ENCODE measurements at regions not wholly inside any gene's neighbourhood (a gene's known extent, or its start where the extent isn't known, plus 50 kb on each side); places are given as distances from the start of the nearest gene placed in this dataset.
"Not testable (repeated sequence)": the region's sequence is repeated elsewhere in the genome, so short reads cannot be mapped to it uniquely, and the experiment has no call there.

DNA sequence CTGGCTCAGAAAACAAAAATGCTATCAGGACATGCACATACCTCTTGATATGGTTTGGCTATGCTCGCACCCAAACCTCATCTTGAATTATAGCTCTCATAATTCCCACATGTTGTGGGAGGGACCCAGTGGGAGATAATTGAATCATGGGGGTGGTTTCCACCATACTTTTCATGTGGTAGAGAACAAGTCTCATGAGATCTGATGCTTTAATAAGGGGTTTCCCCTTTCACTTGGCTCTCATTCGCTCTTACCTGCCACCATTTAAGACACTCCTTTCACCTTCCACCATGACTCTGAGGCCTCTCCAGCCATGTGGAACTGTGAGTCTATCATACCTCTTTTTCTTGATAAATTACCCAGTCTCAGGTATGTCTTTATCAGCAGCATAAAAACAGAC lies 958.6 kb downstream of the TRAM1L1 start:
- DNase-seq (ENCODE audit: low read depth in 2 of 2): no peak

DNA sequence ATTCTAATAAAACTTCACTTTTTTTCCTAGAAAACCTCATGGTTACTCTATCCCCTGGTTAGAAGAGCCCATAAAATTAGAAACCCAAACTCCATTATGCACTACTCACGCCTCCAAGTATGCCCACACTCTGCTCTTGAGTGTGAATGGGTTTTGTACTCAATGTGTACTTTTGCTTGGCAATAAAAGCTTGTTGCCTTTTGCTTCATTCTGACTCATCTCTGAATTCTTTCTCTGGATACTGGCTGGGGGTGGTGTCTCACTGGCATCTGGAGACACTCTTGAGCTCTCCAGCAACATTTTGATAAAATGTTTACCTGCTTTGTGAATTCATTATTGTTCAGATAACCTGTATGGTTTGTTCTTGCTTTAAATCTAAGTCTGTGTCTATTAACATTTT lies 963.3 kb downstream of the TRAM1L1 start:
- no peak for DNase-seq (ENCODE audit: low read depth in 2 of 2)

DNA sequence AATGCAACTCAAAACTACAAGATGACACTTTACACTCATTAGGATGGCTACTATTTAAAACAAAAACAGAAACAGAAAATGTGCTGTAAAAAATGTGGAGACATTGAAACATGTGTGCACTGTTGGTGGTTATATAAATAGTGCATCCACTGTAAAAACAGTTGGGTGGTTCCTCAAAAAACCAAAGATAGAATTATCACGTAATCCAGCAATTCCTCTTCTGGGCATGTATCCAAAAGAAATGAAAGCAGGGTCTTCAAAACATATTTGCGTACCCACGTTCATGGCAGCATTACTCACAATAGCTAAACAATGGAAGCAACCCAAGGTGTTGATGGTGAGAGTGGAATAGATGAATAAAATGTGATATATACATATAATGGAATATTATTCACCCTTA lies 967.2 kb downstream of the TRAM1L1 start:
- no peak for DNase-seq (ENCODE audit: low read depth in 2 of 2)

DNA sequence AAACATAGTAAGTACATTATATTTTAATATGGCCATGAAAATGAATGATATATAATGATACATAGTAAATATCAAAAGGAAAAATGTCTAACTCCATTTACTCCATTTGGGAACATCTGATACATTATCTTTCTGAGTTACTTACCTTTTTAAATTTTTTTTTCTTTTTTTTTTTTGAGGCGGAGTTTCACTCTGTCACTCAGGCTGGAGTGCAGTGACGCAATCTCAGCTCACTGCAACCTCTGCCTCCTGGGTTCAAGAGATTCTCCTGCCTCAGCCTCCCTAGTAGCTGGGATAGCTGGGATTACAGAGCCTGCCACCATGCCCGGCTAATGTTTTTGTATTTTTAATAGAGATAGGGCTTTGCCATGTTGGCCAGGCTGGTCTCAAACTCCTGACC lies 972.5 kb downstream of the TRAM1L1 start:
- DNase-seq (ENCODE audit: low read depth in 2 of 2): not testable (repeated sequence)

DNA sequence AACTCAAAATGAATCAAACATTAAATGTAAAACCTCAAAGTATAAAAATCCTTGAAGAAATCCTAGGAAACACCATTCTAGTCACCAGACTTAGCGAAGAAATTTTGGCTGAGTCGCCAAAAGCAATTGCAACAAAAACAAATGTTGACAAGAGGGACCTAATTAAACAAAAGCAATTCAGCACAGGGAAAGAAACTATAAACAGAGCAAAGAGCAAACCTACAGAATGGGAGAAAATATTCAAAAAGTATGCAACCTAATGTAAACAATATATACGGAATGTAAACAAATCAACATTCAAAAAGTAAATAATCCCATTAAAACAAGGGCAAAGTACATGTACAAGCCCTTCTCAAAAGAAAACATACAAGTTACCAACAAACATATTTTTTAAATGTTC lies 974.7 kb downstream of the TRAM1L1 start:
- no peak for DNase-seq (ENCODE audit: low read depth in 2 of 2)

DNA sequence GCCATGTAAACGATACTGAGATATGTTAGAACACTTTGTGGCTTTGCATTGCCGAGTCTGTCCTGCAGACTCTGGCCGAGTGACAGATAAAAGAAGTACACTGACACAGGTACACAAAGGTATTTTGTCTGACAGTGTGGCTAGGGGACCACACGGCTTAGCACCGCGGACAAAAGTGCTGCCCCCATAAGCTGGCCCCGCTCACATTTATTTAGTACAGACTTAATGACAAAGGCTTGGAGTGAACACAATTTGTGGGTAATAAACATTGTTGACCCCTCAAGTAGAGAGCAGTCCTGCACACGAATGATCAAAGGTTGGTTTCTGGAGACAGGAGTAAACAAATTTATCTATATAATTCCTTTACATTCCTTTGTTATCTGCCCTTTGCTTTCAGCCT lies 976.8 kb downstream of the TRAM1L1 start:
- no peak for DNase-seq (ENCODE audit: low read depth in 2 of 2)

DNA sequence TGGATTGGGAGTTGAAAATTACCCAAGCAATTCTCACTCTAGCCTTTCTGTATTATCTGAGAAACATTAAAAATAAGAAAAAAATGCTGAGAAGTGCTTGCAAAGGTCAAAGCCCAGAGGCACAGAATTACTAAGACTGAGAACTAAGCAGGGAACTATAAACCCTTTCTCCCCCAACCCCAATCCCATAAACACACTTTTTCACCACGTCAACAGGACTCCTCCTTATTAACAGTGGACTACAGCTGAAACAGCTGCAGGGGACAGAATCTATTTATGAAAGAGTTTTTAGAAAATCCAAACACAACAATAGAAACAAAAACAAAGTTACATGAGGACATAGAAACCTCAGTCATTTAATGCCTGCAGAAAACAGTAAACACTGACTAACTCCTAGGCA lies 984.1 kb downstream of the TRAM1L1 start:
- no peak for DNase-seq (ENCODE audit: low read depth in 2 of 2)

DNA sequence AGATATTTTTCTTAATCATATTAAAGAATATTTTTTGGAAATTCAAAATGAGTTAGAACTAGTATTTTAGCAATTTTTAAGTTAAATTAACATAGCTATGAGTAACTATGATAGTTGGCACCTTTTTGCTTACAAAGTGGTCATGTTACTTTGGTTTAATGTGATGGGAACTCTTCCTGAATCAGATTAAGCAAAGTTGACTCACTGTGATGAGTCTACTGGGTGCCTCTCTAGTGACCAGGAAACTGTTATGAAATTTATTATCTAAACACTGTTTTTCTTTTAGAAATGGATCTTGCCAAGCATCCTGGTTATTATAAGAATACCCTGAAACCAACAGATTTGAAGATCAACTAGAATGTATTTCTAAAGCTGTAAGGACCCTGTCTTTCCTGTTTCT lies 985.8 kb downstream of the TRAM1L1 start:
- no peak for DNase-seq (ENCODE audit: low read depth in 2 of 2)

DNA sequence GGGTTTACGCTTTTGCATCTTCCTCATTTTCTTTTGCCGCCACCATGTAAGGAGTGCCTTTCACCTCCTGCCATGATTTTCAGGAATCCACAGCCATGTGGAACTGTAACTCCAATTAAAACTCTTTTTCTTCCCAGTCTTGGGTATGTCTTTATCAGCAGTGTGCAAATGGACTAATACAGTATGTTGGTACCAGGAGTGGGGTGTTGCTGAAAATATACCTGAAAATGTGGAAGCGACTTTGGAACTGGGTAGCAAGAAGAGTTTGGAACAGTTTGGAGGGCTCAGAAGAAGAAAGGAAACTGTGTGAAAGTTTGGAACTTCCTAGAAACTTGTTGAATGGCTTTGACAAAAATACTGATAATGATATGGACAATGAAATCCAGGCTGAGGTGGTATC lies 983.9 kb upstream of the NDST4 start:
- DNase-seq (ENCODE audit: low read depth in 2 of 2): not testable (repeated sequence)

DNA sequence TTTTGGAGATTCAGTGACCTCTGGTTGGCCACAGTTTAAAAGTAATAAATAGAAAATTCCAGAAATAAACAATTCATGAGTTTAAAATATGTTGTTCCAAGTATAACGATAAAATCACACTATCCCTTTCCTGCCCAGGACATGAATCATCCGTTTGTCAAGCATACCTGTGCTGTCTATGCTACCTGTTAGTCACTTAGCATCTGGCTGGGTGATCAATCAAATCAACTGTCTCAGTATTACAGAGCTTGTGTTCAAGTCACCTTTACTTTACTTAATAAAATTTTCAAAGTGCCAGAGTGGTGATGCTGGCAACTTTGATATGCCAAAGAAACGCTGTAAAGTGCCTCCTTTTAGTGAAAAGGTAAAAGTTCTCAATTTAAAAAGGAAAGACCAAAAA lies 979.5 kb upstream of the NDST4 start:
- no peak for DNase-seq (ENCODE audit: low read depth in 2 of 2)

DNA sequence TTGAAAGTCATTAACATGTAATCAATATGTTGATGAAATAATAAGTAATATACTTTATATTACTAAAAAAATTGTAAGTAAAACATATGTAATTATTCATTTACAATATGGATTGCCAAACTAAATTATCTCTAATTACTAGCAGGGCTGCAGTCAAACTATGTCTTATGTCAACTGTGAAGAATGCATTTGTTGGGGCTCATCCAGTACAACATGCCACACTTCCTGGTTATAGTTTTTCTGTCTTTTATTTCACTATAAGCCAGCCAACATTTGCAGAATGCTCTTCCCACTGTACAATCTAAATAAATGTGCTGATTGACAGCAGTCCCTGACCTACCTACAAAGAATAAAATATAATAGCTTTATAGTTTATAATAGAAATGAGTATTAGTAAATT lies 975.4 kb upstream of the NDST4 start:
- no peak for DNase-seq (ENCODE audit: low read depth in 2 of 2)

DNA sequence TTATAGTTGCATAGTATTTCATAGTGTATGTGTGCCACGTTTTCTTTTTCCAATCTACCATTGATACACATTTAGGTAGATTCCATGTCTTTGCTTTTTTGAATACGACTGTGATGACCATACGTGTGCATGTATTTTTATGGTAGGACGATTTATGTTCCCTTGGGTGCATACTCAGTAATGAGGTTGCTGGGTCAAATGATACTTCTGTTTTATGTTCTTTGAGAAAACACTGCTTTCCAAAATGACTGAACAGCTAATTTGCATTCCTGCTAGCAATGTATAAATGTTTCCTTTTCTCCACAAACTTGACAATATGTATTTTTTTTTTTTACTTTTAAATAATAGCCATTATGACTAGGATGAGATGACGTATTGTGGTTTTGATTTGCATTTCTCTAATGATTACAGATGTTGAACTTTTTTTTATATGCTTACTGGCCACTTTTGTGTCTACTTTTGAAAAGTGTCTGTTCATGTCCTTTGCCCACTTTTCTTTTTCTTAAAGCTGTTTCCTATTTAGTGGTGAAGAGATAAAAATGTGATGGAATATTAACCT lies 969.5 kb upstream of the NDST4 start:
- no peak for DNase-seq (ENCODE audit: low read depth in 2 of 2)

DNA sequence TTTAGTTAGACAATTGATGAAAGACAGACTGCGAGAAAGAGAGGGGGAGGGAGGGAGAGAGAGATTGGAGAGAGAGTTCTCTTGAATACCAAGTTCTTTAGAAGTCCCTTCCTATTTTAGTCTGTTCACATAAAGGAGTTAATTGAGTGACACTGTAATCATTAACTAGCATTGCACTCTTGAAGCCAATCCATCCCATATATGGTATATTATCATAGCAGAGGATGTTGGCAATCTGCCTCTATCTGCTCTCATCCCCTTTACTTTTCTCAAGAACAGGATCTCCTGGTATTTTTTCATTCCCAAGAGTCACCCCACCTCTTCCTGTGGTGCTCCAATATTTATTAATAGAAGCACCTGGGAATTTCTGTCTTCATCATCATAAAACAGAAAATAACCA lies 959.6 kb upstream of the NDST4 start:
- no peak for DNase-seq (ENCODE audit: low read depth in 2 of 2)

DNA sequence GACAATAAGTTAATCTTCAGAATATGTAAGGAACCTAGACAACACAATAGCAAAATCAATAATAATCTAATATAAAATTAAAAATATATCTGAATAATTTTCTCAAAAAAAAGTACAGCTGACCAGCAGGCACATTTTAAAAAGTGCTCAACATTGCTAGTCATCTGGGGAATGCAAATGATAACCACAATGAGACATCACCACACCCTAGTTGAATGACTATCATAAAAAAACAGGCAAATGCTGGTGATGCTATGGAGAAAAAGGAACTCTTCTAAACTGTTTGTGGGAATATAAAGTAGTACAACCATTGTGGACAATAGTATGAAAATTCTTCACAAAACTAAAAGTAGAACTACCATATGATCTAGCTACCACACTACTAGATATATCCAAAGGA lies 956.9 kb upstream of the NDST4 start:
- no peak for DNase-seq (ENCODE audit: low read depth in 2 of 2)

DNA sequence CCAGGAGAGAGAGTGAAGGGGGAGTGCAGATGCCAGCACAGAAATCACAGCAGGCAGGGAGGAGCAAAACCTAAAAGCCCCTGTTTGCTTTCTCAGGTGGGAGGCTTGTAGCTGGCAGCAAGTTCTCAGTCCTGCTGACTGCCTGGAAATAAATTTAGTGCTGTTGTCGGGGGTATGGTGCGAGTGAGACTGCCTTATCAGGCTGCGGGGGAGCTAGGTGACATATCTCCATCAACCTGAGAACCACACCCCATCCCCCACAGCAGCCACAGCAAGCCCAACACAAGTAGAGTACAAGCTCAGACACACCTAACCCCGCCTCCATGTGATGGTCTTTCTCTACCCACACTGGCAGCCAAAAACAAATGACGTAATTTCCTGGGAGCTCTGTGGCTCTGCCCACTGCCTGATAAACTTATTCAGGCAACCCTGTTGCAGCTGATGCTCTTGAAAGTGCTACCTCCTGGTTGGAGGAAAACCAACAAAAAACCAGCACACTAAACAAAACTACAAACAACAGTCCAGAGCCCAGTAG lies 953.4 kb upstream of the NDST4 start:
- no peak for DNase-seq (ENCODE audit: low read depth in 2 of 2)

DNA sequence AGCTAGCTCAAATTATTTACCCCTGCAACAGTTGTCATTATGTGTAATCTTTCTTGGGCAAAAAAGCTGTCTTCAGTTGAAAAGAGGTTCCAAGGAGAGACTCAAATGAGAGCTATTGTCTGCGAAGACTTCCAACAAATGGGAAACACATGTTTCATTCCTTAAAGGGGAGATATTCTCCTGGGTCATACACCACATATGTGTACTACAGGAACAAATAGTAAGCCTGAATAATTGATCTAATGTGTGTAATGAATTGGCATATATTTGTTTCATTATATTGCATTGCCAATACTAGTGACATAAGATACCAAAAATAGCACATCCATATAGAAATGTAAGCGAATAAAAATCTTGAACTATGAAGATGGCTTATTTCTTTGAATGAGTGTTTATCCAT lies 950.9 kb upstream of the NDST4 start:
- DNase-seq (ENCODE audit: low read depth in 2 of 2): no peak

DNA sequence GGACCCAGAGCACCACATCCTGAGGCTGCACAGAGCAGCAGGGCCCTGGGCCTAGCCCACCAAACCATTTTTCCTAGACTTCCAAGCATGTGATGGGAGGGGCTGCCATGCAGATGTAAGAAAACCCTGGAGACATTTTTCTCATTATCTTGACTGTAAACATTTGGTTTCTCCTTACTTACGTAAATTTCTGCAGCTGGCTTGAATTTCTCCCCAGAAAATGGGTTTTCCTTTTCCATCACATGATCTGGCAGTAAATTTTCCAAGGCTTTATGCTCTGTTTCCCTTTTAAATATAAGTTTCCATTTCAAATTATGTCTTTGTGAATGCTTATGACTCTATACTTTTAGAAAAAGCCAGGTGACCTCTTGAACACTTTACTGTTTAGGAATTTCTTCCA lies 945.9 kb upstream of the NDST4 start:
- no peak for DNase-seq (ENCODE audit: low read depth in 2 of 2)

DNA sequence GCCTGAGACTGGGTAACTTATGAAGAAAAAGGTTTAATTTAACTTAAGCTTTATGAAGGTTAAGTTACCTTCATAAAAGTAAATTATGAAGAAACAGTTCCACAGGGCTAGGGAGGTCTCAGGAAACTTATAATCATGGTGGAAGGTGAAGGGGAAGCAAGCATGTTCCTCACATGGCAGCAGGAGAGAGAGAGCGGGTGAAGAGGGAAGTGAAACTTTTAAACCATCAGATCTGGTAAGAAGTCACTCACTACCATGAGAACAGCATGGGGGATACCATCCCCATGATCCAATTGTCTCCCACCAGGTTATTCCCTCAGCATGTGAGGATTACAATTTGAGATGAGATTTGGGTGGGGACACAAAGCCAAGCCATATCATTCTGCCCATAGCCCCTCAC lies 944.7 kb upstream of the NDST4 start:
- DNase-seq (ENCODE audit: low read depth in 2 of 2): no peak

DNA sequence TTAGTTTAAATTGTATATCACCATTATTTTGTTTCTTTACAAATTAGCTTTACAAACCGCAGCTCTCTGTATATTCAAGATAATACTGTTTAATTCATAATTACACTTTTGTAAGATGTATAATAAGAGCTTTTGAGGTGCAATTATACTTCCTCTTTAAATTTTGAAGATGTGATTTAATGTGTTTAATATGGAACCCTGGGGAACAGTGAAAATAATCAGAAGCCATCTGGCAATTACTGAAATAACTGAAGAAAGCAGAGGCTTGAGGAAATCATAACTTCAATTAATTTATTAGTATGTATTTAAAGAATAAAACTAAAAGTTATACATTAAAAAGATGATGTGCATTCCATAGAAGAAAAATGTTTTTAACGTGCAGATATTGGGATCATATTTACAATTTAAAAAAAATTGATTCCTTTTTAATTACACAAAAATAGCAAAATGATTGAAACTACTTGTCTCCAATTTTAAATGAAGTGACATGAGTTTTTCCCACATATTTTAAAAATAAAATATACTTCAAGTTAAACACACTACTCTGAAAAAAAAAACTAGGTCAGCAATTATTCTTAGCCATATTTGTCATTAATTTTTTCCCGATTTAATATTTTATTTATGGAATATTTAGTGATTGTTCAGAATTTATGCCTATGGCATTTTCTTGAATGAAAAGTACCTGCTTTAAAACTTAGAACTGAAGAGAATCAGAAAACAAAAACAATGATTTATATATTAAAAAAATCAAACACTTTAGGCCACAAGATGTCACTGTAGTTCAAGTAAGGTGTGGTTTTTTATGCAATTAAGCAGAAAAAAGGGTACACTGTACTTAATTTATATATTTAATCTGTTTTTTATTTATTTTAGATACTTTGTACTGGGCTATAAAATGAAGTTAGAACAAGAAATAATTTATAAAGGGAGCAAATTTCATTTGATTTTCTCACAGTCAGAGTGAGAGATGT lies 942.7 kb upstream of the NDST4 start:
- no peak for DNase-seq (ENCODE audit: low read depth in 2 of 2)

DNA sequence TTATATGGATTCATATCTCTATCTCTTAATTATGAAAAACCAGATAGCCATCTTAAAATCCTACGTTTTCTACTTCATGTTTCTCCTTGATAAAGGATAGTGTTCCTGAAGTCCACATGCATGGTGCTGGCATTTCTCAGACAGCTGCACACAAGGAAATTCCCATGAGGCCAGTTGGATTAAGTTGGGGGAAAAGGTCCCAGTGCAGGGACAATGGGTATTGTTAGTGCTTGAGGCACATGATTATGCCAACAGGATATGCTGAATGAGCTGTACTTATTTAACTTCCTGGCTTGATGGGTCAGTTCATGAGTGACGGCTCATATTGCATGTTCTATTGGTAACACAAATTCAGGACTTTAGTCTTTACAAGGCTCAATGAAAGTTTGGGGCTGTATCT lies 913.9 kb upstream of the NDST4 start:
- no peak for DNase-seq (ENCODE audit: low read depth in 2 of 2)

DNA sequence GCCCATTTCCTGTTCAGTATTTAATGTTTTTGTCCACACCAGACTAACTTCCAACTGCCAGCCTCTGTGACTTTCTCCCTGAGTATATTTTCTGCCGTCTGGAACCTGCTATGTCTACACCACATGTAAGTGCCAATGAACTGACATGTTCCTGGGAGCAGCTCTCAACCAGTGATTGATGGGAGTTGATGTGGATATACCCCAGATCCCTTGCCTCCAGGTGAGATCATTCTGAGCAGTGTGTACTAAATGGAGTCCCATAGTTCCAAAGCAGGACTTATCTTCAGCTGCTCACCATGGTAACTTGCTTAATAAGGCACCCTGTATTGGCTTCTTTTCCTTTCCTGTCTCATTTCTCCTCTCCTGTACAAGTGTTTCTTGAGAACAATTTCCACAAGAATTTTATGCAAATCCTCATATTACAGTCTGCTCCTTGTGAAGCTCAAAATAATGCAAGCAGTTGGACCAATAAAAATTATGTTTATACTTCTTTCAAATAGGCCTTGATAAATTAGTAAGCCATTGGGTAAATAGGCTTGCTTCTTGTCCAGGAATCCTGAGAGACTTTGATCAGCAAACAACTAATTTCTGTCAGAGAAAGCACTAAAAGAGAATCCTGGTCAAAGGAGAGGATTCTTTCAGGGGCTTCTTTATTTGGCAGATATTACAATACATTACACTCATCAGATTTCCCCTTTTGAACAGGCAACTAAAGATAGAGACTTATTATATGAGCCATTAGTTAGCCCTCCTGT lies 911.7 kb upstream of the NDST4 start:
- no peak for DNase-seq (ENCODE audit: low read depth in 2 of 2)

DNA sequence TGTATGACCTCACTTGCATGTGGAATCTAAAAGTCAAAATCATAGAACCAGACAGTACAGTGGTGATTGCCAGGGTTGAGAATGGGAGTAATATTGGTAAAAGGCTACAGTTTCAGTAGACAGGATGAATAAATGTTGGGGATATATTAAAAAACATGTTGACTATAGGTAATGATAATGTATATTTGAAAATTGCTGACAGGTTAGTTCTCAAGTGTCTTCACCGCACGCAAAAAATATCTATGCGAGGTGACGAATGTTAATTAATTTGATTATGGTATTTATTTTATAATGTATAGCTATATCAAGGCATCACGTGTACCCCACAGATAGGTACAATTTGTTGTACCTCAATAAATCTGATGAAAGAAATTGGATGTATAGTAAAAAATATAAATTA lies 909.6 kb upstream of the NDST4 start:
- DNase-seq (ENCODE audit: low read depth in 2 of 2): no peak
